NB4 (cell line): ENCODE measurements at regions not wholly inside any gene's neighbourhood (a gene's known extent, or its start where the extent isn't known, plus 50 kb on each side); places are given as distances from the start of the nearest gene placed in this dataset.

ENCODE experiments used
- POLR2A ChIP-seq: IDR thresholded peaks from 2 replicates; pipeline ENCODE4 v1.6.1; 2011; ENCODE audit warnings: mild to moderate bottlenecking; ENCODE audit not compliant: insufficient read length; ENCODE audit errors: extremely low read depth
- TF ChIP-seq, protein P1 (sequence below): IDR thresholded peaks from one replicate; pipeline ENCODE4 v1.5.1; 2012; ENCODE audit warnings: low read depth, low read length

DNA sequence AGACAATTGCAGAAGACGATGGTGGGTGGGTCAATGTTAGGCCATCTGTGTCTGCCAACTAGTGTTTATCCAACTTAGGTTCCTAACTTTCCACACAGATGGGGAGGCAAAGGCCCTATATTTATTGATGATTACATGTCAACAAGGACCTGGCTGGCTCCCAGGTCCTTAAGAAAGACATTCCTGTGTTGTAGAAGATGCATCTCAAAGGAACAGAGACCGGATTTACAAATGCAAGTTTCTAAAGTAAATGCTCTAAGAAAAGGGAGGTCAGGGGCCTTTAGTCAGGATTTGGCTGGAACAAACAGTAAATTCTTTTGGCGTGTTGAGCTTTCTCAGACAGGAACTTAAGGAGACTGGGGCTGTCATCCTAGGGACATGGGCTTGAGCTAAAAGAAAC, 175.0 kb downstream of the SH3BP4 start:
- TF ChIP-seq POLR2A = no peak
- TF ChIP-seq, protein P1, sequence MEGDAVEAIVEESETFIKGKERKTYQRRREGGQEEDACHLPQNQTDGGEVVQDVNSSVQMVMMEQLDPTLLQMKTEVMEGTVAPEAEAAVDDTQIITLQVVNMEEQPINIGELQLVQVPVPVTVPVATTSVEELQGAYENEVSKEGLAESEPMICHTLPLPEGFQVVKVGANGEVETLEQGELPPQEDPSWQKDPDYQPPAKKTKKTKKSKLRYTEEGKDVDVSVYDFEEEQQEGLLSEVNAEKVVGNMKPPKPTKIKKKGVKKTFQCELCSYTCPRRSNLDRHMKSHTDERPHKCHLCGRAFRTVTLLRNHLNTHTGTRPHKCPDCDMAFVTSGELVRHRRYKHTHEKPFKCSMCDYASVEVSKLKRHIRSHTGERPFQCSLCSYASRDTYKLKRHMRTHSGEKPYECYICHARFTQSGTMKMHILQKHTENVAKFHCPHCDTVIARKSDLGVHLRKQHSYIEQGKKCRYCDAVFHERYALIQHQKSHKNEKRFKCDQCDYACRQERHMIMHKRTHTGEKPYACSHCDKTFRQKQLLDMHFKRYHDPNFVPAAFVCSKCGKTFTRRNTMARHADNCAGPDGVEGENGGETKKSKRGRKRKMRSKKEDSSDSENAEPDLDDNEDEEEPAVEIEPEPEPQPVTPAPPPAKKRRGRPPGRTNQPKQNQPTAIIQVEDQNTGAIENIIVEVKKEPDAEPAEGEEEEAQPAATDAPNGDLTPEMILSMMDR = no peak
